GM21390 (cell line): ENCODE measurements at regions not wholly inside any gene's neighbourhood (a gene's known extent, or its start where the extent isn't known, plus 50 kb on each side); places are given as distances from the start of the nearest gene placed in this dataset.

Experiments used
- ATAC-seq: cut with Tn5 transposase; IDR thresholded peaks from one replicate; pipeline ENCODE4 v1.9.1; 2021; ENCODE audit not compliant: unreplicated experiment

DNA sequence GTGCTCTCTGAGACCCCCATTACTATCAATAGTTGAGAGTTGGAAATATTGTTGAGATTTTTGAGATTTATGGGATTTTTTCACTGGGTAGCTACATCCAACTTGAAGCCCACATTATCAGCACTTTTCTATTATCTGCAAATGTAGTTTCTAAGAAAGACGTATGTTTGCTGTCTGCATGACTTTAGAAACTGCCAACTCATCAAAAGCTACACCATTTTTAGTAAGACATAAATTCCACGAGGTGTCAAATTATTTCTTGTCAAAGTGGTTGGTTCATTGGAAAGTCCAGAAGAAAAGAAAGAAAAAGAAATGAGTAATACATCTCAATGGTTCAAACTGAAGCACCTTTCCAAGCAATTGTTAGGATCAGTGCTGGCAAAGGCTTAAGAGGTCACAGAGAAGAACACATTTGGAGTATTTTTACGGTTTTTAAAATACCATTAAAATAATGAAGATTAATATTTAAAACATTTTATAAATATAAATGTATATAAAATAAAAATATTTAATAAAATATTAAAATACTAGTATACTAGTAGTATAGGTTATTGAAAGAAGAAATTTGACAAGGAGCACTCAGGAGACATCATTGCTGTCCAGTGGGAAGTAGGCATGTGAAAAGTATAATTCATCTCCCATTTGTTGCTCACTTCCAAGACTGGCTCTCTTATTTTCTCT lies 463.5 kb downstream of the TAFA4 start:
- ATAC-seq = no peak

DNA sequence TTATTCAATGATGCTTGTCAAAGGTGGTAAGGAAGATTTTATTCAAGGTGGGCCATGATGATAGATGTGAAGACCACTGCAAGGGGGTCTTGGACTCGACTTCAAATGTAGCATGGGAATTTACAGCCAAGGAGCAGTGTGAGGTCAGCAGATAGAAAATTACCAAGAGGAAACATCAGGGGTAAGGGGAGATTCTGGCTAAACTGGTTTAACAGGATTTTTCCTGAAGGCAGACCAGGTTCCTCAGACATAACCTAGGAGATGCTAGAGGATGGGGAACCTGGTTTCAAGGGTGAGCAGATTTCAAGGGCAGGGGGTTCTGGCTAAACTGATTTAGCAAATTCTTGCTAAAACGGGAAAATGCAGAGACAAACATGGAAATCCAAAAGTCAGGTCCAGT lies 464.9 kb downstream of the TAFA4 start:
- no peak for ATAC-seq

DNA sequence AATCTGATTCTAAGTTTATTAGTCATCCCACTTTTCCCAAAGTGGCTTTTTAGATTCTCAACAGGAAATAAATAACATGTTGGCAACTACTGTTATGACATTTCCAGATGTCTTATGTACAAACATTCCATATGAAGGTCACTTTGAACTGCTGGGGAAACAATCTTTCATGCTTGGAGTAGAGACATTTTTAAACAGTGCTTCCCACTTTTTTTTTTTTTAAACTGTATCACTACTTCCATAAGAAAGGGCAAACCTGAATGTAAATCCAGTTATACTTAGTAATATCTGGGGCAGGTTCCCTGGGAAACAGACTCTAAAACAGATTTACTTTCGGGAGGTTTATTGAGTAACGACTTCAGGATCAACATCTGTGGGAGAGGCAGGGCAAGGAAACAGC lies 473.8 kb downstream of the TAFA4 start:
- ATAC-seq = no peak

DNA sequence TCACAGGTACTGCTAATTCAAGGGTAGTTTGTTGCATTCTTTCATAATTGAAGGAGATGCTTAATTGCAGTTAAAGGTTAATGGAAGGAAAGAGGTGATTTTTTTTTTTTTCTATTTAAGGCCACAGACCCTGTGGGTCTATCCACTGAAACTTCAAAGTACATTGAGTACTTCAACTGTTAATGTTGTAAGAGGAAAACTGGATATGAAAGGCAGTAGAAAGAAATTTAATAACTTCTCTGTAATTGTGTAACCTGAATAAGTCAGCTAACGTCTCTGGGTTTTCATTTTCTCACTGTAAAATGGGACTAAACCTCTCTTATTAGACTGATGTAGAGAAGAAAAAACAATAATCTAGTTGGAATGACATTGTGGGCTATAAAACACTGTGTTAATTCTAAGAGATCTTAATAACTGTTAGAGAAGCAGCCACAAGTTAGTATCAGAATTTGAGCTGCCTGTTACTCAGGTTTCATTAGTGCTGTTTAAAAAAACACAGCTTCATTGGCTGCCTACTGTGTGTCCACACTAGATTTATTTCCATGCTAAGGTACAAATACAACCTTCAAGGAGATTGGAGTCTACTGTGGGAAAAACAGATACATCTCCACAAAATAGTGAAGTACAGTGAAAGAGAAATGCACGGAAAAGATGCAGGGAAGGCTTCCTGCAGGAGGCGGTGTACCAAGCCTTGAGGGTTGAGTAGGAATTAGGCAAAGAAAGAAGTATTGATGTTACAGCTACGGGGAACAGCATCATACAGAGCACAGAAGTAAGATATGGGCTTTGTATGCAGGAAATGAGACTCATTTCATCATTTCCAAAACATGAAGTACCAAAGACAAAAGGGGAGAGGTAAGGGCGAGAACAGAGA lies 483.6 kb downstream of the TAFA4 start:
- no peak for ATAC-seq

DNA sequence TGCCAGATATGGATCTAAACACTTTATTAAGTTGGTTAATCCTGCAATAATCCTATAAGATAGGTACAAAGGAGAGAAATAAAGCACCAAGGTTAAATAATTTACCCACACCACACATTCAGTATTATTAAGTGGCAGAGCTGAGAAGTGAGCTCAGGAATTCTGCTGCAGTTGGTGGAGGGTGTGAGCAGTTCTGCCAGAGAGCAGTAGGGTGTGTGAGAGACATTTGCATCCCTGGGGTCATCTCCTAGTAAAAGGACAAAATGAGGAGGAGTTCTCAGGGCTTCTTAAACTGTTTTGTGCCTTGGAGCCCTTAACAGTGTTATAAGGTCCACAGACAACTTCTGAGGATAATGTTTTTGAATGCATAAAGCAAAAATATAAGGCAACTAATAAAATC lies 484.5 kb downstream of the TAFA4 start:
- ATAC-seq = no peak

DNA sequence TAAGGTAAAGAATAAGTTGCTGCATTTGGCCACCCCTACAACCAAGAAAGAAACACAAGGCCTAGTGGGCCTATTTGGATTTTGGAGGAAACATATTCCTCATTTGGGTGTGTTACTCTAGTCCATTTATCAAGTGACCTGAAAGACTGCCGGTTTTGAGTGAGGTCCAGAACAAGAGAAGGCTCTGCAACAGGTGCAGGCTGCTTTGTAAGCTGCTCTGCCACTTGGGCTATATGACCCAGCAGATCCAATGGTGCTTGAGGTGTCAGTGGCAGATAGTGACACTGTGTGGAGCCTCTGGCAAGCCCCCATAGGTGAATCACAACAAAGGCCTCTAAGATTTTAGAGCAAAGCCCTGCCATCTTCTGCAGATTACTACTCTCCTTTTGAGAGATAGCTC lies 491.3 kb downstream of the TAFA4 start:
- no peak for ATAC-seq

DNA sequence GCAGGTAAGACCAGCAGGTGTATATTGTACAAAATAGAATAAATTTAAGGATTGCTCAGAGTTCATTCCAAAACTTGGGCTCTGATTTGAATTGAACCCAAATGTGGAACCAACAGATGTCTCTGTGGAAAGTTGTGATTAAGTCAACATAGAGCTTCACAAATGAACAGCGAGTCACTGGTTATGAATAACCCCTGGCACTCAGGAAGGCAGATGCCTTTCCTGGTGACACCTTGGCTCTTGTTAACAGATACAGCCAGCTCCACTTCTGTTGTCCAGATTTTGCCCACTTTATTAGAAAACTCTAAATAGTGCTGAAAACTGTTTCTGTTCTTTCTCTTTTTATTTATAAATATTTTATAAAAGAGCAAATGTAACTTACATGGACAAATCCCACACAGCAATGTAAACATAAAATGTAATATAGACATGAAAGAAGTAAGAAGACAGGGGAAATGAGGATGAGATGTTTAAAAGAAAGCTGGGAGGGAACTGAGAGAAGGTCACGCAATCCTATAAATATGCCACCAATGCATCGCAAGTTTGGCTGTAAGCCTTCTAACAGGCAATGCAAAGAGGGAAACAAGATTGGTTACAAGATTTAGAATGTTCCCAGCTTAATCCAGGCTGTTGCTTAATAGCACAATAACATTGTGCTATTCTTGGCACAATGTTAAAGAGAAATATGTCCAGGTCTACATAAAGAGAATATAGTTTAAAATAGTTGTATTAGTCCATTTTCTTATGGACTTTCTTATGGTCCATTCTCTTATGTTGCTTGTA lies 495.5 kb downstream of the TAFA4 start:
- ATAC-seq = no peak

DNA sequence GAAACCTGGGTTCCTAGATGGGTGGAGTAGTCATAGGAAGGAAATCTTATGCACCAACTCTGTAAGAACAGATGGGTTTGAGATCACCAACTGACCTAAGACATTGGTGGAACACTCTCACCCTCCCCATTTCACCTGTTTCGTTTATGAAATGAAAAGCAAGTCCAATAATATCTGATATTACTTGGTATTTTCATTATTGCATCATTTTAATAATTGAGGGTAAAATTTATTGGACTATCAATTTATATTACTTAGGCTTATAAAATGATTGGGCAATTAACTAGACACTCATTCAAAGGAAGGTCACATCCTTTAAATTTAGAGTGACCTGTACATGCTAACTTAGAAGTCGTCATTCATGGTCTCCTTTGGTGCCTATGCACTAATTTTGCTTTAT lies 503.9 kb downstream of the TAFA4 start:
- no peak for ATAC-seq

DNA sequence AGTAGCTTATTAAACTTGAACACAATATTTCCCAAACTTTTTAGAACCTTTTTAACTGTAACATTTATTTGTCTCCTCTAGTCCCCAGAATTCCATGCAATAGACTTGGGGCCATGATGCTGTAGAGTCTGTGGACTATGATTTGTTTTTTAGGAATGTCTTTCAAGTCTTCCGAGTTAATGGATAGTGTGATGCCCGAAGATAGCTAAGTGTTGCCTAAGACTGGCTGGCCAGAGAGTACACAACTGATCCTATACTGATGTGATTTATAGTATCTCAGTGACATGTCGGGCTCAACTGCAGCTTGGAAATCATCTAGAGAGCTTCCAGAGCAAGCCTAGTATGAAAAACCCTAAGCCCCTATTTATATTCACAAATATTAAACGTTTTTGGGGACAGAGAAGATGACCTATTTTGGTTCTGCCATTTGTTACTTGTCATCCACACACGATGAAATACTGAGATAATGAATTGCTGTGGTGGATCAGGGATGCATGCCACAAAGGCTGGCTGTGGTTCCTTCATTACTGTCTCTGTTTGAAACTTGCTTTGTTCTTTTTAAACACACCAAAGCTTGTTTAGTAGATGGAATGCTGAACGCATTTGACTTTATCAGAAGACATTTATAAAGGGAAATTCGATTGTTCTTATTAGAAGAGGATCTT lies 507.4 kb downstream of the TAFA4 start:
- ATAC-seq = no peak

DNA sequence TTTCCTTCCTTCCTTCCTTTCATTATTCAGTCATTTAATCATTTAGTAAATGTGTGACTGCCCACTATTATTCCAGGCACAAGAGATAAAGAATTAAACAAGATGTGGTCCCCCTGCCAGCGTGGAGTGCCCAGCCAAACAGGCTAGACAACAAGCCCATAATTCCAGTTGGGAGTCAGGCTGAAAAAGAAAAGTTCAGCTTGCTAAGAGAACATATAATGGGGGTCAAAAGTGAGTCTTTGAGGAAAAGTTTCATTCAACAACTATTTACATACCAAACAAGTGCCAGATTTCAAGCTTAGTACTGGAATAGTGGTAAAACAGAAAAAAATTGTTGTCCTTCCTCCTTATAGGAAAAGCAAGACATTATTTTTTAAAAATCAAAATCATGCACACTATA lies 523.7 kb downstream of the TAFA4 start:
- no peak for ATAC-seq

DNA sequence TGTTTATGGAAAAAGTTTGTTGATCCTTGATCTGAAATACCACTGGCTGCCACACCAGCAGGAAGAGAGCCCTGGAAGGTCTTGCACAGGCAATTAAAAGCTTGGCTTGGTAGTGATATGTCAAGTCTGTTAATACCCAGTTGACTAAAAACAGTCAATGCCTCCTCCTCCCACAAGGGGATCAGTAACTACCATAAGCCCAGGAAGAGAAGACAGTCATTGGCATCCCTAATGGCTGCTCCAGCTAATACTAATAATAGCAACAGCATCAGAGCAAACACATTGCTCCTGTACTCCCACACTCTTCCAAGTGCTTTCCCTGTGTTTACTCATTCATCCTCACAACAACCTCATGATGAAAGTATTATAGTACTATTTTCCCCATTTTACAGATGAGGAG lies 528.6 kb downstream of the TAFA4 start:
- no peak for ATAC-seq

DNA sequence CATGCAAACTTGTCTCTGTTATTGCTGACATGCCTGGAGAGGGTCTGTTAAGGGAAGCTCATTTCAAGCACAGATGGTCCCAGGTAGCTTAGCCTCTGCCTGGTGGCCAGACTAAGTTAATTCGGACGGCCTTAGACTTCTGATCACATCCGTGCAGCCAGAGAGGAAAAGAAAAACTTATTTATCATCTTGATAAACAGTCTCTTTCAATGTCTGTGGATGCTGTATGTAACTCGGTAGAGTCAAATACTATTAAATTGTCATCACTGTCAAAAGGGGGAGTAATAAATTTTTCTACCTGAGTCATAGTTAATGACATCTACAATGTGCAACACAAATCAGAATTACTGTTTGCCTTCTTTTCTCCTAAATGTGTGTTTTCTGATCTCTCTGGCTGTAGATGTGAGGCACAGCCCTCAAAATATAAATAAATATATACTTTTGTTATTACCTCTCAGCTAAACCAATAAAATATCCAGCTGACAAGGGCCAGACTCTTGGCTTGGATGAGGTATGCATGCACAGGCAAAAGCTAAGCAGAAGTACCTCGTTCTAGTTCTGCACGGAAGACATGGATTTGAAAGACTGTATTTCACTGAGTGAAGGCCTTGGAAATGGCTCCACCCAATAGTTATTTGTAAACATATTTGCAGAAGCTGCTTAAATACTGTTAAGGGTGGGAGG lies 530.0 kb downstream of the TAFA4 start:
- no peak for ATAC-seq

DNA sequence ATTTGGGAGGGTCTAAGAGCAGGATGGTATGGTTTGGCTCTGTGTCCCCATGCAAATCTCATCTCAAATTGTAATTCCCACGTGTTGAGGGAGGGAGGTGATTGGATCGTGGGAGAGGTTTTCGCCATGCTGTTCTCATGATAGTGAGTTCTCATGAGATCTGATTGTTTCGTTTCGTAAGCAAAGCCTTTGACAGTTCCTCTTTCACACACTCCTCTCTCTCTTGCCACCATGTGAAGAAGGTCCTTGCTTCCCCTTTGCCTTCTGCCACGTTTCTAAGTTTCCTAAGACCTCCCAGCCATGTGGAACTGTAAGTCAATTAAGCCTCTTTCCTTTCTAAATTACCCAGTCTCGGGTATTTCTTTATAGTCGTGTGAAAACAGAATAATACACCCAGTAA lies 553.7 kb downstream of the TAFA4 start:
- ATAC-seq = no peak

DNA sequence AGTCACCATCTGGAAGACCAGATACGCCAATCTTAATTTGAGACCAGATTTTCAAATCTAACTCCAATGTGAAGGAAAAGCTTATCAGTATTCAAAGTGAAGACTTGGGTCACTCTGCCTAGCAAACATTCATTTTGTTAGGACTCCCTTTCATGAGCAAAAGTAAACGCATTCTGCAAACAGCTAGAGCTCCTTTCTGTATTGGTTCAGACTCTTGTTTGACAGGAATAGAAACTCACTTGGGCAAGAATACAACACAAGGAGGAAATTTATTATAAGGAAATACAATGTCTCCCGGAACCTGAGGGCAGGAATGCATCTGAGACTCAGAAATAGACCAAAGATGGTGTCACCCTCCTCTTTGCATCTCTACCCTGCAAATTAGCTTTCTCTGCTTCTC lies 558.6 kb downstream of the TAFA4 start:
- no peak for ATAC-seq

DNA sequence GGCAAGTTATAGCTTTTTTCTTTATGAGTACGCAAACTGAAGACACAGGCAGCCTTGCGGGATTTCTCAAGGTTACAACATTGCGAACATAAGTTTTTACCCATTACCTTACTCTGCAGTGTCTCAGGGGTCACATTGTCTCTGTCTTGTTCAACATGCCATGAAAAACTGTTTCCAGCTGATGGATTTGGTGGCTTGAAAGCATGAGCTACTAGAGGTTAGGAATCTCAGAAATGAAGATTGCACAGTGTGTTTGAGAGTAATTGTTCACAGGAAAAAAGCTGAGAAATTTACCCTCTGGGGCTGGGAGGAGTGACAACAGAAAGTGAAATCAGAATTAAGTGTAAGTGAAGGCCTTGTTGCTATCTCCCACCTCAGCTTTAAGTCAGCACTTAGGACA lies 568.6 kb downstream of the TAFA4 start:
- ATAC-seq = no peak

DNA sequence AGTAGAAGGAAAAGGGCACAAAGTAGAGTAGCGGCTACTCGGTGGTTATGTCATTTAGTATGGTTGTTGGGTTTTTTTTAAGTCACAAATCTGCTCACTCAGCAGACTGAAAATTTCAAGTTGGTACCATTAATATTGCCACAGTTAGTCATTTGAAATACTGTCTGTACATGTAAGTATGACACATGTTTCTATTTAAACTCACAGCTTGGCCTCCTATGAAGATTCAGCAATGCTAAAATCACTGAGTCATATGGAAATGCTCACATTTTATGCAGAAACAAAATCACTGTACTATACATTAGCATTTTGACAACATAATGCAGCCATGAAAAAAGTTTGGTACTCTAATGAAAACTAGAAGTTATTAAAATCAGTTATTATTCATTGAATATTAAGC lies 571.9 kb downstream of the TAFA4 start:
- ATAC-seq = no peak

DNA sequence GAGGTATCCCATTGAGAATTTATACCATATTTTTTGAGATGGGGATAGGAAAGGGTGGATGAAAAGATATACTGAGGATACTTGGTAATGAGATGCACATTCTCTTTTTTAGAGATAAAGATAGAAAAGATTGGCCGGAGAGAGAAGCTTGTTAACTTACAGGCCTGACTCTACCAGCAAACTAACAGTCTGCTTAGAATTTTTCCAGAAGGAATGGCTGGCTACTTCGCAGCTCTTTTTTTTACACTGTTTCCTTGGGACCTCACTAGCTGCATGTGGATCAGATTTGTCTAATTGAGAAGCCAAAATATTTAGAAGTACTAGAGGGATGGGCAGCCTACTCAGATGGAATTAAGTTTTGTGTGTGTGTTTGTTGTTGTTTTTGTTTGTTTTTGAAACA lies 586.6 kb downstream of the TAFA4 start:
- ATAC-seq = no peak

DNA sequence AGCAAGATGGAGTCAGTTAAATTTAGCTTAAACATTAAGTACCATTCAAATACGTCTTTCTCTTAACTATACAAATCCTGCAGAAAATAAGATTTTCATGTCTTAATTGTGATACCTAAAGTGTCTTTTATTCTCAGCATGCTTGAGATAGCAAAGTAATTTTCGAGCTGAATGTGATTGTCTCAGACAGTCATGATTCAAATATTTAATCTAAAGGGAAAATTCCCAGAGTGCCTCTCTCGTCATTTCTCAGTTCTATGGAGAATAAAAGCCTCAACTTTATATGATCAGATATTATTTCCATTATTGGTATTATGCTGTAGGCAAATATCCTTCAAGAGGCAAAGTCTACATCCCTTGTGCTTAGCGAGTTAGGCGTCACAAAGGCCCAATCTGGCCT lies 589.9 kb downstream of the TAFA4 start:
- ATAC-seq = no peak

DNA sequence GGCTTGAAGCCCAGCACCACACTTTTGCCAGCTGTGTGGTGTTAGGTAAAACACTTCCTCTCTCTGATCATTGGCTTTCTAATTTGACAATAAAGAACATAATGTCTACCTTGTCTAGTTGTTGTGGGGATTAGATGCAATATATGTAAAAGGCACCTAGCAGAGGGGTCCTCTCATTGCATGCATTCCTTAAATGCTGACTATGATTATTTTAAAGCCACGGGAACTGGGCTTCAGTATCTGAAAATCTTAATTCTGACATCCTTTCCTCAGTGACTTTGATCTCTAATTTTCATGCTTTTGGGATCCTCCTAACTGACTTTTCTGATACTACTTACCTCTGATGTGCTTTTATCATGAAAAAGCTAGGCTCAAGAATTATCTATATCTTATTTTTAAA lies 596.3 kb downstream of the TAFA4 start:
- no peak for ATAC-seq

DNA sequence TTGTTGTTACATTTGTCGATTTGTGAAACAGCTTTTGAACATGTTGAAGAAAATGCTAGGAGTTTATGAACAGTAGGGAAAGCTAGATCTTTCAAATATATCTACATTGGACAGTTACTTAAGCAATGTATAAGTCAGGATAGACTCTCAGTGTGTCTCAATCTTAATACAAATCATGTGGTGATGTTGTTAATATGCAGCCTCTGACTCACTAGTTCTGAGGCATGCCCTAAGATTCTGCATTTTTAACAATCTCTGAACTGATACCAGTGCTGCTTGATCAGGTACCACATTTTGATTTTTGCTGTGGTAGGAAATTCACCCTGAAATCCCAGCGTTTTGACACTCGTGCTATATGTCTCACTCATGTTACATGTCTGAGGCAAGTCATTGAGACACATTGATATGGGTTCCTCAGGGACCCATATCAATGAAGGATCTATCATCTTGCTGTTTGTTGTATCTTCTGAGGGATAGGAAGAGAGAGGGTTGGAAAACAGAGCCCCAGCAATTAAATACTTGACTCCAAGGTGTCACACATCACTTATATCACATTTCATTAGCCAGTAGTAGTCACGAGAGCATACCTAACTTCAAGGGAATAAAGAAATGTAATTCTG lies 597.9 kb downstream of the TAFA4 start:
- ATAC-seq = no peak
